ENCODE measurements at regions not wholly inside any gene's neighbourhood (a gene's known extent, or its start where the extent isn't known, plus 50 kb on each side); places are given as distances from the start of the nearest gene placed in this dataset.

DNA sequence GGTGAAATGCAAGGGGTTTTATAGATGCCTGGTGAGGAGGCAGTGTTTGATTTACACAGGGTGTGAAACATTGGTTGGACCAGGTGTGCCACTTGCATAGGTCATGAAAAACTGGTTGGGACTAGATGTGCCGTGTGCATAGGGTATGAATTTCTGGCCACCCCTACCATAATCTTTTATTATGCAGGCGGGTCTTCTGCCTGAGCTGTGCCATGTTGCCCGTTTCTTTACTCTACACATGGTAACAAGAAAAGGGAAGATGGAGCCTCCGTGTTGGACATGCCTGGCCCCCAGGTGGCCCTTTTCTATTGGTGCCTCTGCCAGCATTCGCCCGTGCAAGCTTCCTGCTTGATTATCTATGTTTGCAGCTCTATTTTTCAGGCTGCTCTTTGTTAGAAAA, 805.4 kb downstream of the TRIB2 start:
- TF ChIP-seq, protein P1, sequence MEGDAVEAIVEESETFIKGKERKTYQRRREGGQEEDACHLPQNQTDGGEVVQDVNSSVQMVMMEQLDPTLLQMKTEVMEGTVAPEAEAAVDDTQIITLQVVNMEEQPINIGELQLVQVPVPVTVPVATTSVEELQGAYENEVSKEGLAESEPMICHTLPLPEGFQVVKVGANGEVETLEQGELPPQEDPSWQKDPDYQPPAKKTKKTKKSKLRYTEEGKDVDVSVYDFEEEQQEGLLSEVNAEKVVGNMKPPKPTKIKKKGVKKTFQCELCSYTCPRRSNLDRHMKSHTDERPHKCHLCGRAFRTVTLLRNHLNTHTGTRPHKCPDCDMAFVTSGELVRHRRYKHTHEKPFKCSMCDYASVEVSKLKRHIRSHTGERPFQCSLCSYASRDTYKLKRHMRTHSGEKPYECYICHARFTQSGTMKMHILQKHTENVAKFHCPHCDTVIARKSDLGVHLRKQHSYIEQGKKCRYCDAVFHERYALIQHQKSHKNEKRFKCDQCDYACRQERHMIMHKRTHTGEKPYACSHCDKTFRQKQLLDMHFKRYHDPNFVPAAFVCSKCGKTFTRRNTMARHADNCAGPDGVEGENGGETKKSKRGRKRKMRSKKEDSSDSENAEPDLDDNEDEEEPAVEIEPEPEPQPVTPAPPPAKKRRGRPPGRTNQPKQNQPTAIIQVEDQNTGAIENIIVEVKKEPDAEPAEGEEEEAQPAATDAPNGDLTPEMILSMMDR (conservative IDR thresholded peaks at IDR 0.05) = no peak
- TF ChIP-seq ZFX (IDR thresholded peaks at IDR 0.05) = no peak

Measured in C4-2B (cell line).